NCI-H460 (cell line): ENCODE measurements at regions not wholly inside any gene's neighbourhood (a gene's known extent, or its start where the extent isn't known, plus 50 kb on each side); places are given as distances from the start of the nearest gene placed in this dataset.

Experiments used
- DNase-seq: peaks from one replicate; pipeline ENCODE4 v3.0.0-alpha.2; 2016; ENCODE audit warnings: low read depth; ENCODE audit errors: extremely low read depth

- DNase-seq: no peak
These were observed 308.4 kb upstream of the PRKCQ start for GRCh38 chr10:6888434-6888833.

GRCh38 chr10:6885284-6885683 lies 305.2 kb upstream of the PRKCQ start:
- no peak for DNase-seq

DNA sequence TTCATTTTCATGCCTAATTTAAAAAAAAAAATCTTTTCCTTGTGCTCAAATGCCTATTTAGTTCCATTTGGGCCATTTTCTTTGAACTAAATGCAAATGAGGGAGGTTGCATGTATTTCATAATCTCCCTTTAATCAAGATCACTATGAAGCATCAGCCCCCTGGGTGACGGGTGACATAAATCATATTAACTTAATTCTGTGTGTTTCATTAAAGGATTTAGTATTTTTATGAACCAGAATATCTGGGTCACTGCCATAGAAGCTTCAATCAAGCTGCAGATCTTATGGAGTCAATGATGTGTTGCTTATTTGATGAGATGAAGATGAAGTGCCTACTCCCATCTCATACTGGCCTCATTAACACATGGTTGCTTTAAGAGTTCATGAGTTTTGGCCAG lies 301.9 kb upstream of the PRKCQ start:
- no peak for DNase-seq

DNA sequence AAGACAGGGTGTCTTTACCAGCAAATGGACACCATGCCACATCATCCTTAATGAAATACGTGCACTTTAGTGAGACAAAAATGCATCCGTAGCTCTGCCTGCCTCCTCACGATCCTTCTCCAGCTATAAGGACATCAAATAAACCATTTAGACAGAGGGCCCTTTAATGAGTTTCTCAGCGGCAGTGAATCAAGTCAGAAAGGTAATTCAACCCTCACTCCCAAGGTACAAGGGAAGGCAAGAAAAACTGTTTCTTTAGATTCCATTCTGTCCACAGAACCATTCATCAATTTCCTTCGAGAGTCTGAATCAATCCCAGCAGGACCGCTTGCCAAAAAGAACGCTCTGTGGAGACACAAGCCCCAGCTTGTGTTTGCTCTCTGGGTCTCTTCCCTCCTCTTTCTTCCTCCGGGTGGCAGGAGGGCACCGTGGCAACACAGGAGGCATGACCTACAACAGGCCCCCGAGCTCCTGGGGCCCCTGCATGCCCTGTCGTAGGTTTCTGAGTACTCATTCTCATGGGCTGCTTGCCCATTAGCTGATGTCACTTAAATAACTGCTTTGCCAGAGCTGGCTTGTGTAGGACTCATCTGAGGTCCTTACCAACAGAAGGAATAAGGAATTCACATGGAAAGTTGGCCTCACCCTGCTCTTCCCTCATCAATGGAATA lies 297.8 kb upstream of the PRKCQ start:
- DNase-seq: no peak

DNA sequence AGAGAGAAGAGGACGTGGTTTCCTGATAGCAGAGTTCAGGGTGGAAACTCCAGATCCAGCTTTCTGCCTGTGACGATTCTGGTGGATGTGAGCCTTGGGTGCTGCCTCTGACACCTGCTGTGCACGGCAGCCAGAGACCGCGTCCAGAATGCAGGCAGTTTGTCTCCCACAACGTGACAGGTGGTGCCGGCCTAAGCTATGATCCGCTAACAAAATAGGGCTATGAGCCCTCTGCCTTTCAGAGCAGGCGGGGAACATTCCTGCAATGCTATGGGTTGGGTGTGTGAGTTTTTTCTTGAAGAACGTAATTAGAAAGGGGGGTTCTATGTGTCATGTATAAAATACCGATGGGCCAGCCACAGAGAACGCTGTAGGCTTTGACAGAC lies 297.3 kb upstream of the PRKCQ start:
- no peak for DNase-seq

GRCh38 chr10:6875269-6875865 lies 295.3 kb upstream of the PRKCQ start:
- no peak for DNase-seq

GRCh38 chr10:6871128-6871527 lies 291.1 kb upstream of the PRKCQ start:
- no peak for DNase-seq

DNA sequence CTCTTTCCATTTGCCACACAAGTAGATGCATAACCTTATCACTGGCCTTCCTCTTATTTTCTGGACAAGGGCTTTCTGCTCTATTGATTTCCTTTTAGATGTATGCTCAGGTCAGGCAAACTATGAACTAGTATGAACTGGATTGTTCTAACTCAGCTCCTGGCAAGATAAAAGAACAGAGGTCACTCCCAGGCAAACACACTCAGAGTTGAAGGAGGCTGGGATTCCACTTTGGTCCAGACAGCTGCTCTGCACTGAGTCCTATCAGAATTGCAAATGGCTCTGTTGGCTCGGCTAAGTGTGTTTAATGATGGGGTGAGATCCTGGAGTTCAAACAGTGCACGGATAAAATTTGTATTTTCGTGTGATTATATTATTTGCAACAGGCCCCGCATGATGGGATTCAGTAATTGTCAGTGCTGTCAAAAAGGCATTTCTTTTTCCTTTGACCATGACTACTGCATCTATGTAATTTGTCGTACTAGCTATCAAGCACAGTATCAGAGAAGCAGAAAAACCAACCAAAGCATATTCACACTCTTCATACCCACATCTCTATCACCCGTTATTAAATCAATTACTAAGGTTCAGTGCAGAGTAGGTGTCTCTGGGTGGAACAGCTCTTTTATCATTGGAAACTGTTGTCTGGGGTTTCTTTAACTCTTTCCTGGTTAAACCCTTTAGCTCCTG lies 288.1 kb upstream of the PRKCQ start:
- no peak for DNase-seq

DNA sequence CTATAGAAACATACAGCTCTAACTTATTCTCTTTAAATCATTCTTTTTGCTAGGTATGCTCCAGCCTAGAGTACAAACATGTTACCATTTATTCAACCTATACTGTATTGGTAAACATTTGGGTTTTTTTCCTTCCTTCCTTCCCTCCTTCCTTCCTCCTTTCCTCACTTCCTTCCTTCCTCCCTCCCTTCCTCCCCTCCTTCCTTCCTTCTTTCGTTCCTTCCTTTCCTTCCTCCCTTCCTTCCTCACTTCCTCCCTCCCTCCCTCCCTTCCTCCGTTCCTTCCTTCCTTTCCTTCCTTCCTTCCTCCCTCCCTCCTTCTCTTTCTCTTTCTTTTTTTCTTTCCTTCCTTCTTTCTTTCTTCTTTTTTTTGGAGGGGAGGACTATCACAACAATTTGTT lies 286.7 kb upstream of the PRKCQ start:
- no peak for DNase-seq

DNA sequence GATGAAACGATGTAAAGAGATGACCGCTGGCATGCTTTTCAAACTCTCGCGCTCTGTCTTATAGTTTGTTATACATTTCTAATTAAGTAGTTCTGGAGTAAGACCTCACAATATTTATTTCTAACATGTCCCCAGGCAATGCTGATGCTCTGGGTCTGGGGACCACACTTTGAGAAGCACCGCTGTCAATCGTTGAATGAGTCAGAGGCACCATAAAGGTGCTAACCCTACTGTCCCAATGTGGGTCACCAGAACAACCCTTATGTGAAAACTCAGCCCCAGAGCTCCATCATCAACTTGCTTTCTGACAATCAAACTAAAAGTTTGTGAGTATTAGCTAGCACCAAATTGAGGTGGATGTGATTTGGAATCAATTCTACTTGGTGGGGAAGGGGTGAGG lies 284.1 kb upstream of the PRKCQ start:
- DNase-seq: no peak

DNA sequence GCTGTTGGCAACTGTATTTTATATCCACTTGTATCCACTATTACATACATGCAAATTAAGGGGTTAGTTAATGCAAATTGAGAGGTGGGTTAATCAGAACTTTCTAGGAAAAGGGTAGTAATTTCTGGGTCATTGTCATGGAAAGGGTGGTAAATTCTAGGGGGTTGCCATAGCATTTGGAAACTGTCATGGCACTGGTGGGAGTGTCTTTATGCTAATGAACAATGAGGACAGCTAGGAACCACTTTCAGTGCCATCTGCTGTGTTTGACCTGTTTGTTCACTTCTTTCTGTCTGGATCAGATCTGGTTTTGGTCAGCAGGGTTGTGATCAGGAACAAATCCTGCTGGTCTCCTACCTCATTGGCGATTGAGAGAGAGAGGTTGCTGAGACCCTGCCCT lies 283.3 kb upstream of the PRKCQ start:
- DNase-seq: no peak

DNA sequence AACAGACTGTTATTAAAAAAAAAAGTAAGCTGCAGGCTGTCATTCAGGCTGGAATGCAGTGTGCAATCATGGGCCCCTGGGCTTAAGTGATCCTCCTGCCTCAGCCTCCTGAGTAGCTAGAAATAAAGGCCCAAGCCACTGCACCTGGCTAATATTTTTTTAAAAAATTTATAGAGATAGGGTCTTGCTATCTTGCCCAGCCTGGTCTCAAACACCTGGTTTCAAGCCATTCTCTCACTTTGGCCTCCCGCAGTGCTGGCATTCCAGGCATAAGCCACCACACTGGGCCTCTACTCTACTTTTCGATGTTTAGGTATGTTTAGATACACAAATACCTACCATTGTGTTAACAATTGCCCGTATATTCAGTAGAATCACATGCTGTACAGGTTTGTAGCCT lies 270.4 kb upstream of the PRKCQ start:
- DNase-seq: no peak

DNA sequence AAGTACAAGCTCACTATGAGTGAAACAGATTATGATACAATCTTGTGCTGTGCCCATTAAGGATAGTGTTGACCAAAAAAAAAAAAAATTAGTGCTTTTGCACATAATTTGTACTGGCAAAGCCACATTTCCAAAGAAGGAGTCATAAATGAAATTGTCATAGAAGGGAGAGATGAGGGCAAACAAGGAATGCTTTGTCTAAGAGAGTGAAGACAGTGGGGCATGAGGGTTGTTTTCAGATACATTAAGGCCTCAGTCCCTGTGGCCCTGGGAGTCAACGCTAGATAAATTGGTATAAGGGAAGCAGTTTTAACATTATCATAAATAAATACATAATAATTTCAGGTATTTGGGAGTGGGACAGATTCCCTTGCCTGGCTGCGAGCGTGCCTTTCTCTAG lies 267.5 kb upstream of the PRKCQ start:
- DNase-seq: no peak

DNA sequence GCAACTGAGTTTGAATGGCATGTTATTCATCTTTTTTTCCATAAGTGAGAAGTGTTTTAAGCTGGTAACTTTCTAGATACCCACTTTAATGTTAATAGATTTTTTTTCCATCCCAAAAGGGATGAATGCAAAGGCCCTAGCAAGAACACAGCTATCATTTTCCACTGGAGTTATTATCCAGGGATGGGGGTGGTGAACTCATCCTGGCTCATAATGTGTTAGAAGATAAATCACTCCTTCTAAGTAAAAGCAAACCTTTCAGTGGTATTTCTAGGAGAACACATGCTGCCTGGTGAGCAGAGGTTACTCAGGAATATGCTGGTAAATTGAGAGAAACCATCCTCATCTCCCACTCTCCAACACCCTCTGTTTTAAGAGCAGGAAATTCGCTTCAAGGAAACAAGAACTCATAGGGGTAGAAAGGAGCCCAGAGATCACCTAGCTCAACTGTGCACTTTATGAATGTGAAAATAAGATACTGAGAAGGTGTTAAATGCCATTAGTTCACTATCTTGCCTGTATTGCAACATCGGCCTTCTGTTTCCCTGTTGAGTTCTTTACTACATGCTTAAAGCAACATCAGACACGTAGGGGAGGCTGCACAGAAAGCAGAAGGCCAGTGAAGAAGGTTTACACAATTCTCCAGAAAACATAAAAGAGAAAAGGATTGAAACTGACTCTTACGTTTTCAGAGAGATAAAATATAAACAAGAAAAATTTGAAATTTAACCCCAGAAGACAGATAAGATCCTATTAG lies 264.0 kb upstream of the PRKCQ start:
- DNase-seq: no peak

DNA sequence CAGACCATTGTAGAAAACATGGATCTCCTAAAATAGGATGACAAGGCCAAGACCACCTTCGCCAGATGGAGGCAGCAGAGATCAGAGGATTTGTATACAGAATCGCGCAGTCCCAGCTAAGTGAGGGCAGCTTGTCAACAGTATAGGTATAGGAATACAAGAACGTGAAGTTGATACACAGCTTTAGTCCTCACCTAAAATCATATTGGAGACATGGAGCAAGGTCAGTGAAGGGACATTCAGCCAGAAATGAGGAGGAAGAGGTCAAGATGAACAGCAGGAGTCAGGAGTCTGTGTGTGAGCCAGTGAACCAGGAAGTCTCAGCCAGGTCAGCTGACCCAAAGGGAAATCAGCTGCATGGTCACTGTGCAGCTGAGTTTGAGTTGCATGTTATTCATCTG lies 263.4 kb upstream of the PRKCQ start:
- DNase-seq: no peak

DNA sequence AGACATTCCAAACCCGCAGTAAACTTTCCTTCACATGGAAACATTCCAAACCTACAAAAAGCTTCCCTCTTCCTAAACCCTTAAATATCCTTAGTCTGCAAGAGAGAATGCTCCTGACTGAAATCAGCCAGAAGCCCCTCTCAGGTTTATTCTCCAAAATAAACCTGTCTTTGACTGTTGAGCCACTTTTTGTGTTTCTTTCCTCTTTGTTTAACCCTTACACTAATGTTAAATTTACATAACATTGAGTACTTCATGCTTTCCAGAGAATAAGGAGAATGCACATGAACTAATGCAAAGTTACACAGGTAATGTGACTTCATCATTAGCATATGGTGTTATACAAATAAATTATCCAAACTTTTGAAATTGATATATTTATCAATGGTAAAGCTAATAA lies 262.6 kb upstream of the PRKCQ start:
- DNase-seq: no peak

- DNase-seq: no peak
These were observed 261.7 kb upstream of the PRKCQ start for GRCh38 chr10:6841761-6842160.

DNA sequence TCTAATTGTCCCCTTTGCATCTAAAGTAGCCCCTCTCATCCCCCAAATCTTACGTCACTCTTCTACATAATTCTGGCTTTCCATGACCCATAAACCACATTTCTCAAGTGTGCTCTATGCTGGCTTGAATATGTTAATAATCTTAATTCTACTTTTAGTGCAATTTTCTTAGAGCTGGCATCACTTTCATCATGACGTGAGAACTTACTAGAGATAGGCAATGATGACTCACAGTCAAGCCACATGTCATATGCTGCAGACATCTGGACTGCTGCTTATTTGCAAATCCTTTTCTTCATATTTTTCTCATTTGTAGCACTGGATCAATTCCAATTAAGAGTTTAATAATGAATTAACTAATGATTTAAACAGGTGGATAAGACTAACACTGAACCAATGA lies 260.7 kb upstream of the PRKCQ start:
- no peak for DNase-seq

DNA sequence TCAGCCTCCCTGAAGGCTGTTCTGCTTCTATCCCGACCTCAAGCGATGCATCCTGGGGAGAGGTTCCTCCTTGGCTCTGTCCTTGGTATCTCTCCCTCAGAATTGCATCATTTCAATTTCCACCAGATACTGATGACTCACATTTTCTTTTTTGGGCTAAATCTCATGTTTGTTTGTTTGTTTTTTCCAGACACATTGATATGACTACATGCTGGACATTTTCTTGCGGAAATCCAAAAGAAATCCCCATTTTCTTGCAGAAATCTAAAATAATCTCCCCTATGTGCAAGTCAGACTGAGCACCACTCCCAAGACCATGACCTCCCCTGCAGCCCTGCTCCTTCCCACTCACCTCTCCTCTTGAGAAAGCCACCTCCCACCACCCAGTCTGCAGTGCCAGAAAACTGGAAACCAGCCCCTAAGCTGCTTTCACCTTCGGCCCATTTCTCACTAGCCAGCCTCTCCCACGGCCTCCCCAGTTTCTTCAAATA lies 260.2 kb upstream of the PRKCQ start:
- no peak for DNase-seq

DNA sequence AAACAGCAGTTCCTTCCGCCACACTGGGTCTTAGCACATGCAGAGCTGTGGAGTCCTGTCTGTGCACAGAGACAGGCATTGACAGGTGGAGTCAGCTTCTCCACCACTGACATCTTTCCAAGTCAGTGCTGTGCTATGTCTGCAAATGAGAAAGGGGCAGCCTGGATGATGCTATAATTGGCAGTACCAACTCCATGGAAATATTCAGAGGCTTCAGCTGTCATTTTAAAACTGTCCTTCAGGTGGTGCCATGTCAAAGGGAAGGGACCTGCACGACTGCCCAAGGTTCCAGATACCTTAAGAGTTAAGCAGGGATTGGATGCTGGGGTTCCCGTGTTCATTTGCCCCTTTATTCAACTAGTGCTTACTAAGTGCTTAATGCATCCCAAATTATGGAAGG lies 258.0 kb upstream of the PRKCQ start:
- DNase-seq: peak; percentile 13

GRCh38 chr10:6833458-6834011 lies 253.5 kb upstream of the PRKCQ start:
- no peak for DNase-seq
